HEK293 (cell line): ENCODE measurements at regions not wholly inside any gene's neighbourhood (a gene's known extent, or its start where the extent isn't known, plus 50 kb on each side); places are given as distances from the start of the nearest gene placed in this dataset.

Experiments used
- CTCF ChIA-PET: fragments of 350-600 bp; formaldehyde crosslinking; extraction: SDS; loops from one replicate; lab custom pipeline; 2021; ENCODE audit warnings: antibody characterized with exemption; lab: Yijun Ruan, JAX
- POLR2A ChIA-PET: fragments of 300-600 bp; formaldehyde crosslinking; extraction: SDS; loops from one replicate; lab custom pipeline; 2020; ENCODE audit warnings: antibody characterized with exemption, inconsistent platforms; lab: Yijun Ruan, JAX
- H3K27ac ChIP-seq: fragments of 200-500 bp; sonication (Bioruptor generic); 2 replicates; pipeline ENCODE4 v1.5.1; 2014; ENCODE audit warnings: low read depth, low read length, control low read depth, inconsistent platforms; ENCODE audit errors: extremely low read depth
- H3K36me3 ChIP-seq, 2 experiments: fragments of 200-500 bp in 1 of 2; sonication (Bioruptor generic) in 1 of 2; 1 replicate in 1 of 2; 2 replicates in 1 of 2; pipeline ENCODE4 v1.5.1; 2014 to 2017; ENCODE audit warnings: inconsistent platforms in 2 of 2, low read length in 2 of 2; ENCODE audit not compliant: control insufficient read depth in 2 of 2, insufficient read depth in 1 of 2
- H3K4me1 ChIP-seq: fragments of 200-500 bp; sonication (Bioruptor generic); 2 replicates; pipeline ENCODE4 v1.5.1; 2014; ENCODE audit warnings: mild to moderate bottlenecking, low read length, inconsistent platforms; ENCODE audit not compliant: control insufficient read depth, insufficient read depth
- H3K4me3 ChIP-seq: 2 replicates; pipeline ENCODE4 v1.5.1; 2011; ENCODE audit warnings: low read depth, mild to moderate bottlenecking, control low read depth, low read length, moderate library complexity
- H3K9me3 ChIP-seq: fragments of 200-500 bp; sonication (Bioruptor generic); 2 replicates; pipeline ENCODE4 v1.5.1; 2014; ENCODE audit warnings: low read depth, low read length, inconsistent platforms; ENCODE audit not compliant: control insufficient read depth, insufficient read depth
- ATF2 ChIP-seq: fragments of 450-650 bp; formaldehyde crosslinking; IDR thresholded peaks from 2 replicates; pipeline ENCODE4 v1.5.1; 2016; ENCODE audit warnings: missing biosample characterization, missing genetic modification characterization, low read depth
- GLI2 ChIP-seq: fragments of 450-650 bp; formaldehyde crosslinking; IDR thresholded peaks from 2 replicates; pipeline ENCODE4; 2017; ENCODE audit warnings: missing biosample characterization, missing genetic modification characterization, low read depth, borderline replicate concordance
- OSR2 ChIP-seq: fragments of 450-650 bp; formaldehyde crosslinking; IDR thresholded peaks from 2 replicates; pipeline ENCODE4 v1.5.1; 2016; ENCODE audit warnings: missing biosample characterization, missing genetic modification characterization
- PRDM4 ChIP-seq: fragments of 450-650 bp; formaldehyde crosslinking; IDR thresholded peaks from 2 replicates; pipeline ENCODE4 v1.5.1; 2017; ENCODE audit warnings: missing biosample characterization, missing genetic modification characterization
- TRIM28 ChIP-seq: IDR thresholded peaks from 2 replicates; pipeline ENCODE4 v1.6.1; 2011; ENCODE audit warnings: low read length, control low read depth, borderline replicate concordance
- TSHZ1 ChIP-seq: fragments of 450-650 bp; formaldehyde crosslinking; IDR thresholded peaks from 2 replicates; pipeline ENCODE4 v1.5.1; 2016; ENCODE audit warnings: missing biosample characterization, missing genetic modification characterization, borderline replicate concordance
- ZNF148 ChIP-seq: fragments of 450-650 bp; formaldehyde crosslinking; IDR thresholded peaks from 2 replicates; pipeline ENCODE4 v1.5.0; 2017; ENCODE audit warnings: missing biosample characterization, missing genetic modification characterization, borderline replicate concordance
- ZNF302 ChIP-seq: fragments of 450-650 bp; formaldehyde crosslinking; IDR thresholded peaks from 2 replicates; pipeline ENCODE4 v1.5.1; 2016; ENCODE audit warnings: missing biosample characterization, missing genetic modification characterization, low read depth
- ZNF324 ChIP-seq: fragments of 450-650 bp; formaldehyde crosslinking; IDR thresholded peaks from 2 replicates; pipeline ENCODE4 v1.5.1; 2016; ENCODE audit warnings: missing biosample characterization, missing genetic modification characterization
- ZNF394 ChIP-seq: fragments of 450-650 bp; formaldehyde crosslinking; IDR thresholded peaks from 2 replicates; pipeline ENCODE4 v1.5.1; 2016; ENCODE audit warnings: missing biosample characterization, missing genetic modification characterization, mild to moderate bottlenecking, moderate library complexity, borderline replicate concordance
- ZNF558 ChIP-seq: fragments of 450-650 bp; formaldehyde crosslinking; IDR thresholded peaks from 2 replicates; pipeline ENCODE4 v1.5.1; 2016; ENCODE audit warnings: missing biosample characterization, missing genetic modification characterization
- ZNF561 ChIP-seq: fragments of 450-650 bp; IDR thresholded peaks from 2 replicates; pipeline ENCODE4 v1.5.1; 2018; ENCODE audit warnings: missing biosample characterization, missing genetic modification characterization, borderline replicate concordance
- ZNF624 ChIP-seq: fragments of 450-650 bp; formaldehyde crosslinking; IDR thresholded peaks from 2 replicates; pipeline ENCODE4 v1.5.1; 2017; ENCODE audit warnings: missing biosample characterization, missing genetic modification characterization
- ZNF768 ChIP-seq: fragments of 450-650 bp; formaldehyde crosslinking; IDR thresholded peaks from 2 replicates; pipeline ENCODE4 v1.5.1; 2018; ENCODE audit warnings: missing biosample characterization, mild to moderate bottlenecking, missing genetic modification characterization
- TF ChIP-seq, protein P1 (sequence below): fragments of 450-650 bp; formaldehyde crosslinking; conservative IDR thresholded peaks from 2 replicates; pipeline ENCODE4 v1.5.1; 2016; ENCODE audit warnings: low read depth, missing biosample characterization, missing genetic modification characterization

GRCh38 chr6:139856562-139856961 lies 482.1 kb upstream of the CITED2 start:
- H3K4me1 ChIP-seq = peaks cover 8% of the 10 kb centered on the region
- CTCF ChIA-PET = interaction anchor here (0.5 kb wide), 1 partner anchor 293 kb away, joined by 3 read pairs; no protein-coding TSS in a partner anchor
- H3K4me3 ChIP-seq = no peak overlapping the region
- no peaks in the 10 kb centered on the region for H3K9me3 ChIP-seq
- no peak for TF ChIP-seq ZNF558
- TF ChIP-seq ZNF768 = no peak
- no peak for TF ChIP-seq OSR2 (tag by site-specific recombination)
- TF ChIP-seq ZNF561 = no peak
- no peak for TF ChIP-seq GLI2 (tag by site-specific recombination)
- no peak for TF ChIP-seq TRIM28
- no peak for TF ChIP-seq ATF2 (tag by site-specific recombination)
- TF ChIP-seq ZNF302 (tag by site-specific recombination) = no peak
- TF ChIP-seq, protein P1, sequence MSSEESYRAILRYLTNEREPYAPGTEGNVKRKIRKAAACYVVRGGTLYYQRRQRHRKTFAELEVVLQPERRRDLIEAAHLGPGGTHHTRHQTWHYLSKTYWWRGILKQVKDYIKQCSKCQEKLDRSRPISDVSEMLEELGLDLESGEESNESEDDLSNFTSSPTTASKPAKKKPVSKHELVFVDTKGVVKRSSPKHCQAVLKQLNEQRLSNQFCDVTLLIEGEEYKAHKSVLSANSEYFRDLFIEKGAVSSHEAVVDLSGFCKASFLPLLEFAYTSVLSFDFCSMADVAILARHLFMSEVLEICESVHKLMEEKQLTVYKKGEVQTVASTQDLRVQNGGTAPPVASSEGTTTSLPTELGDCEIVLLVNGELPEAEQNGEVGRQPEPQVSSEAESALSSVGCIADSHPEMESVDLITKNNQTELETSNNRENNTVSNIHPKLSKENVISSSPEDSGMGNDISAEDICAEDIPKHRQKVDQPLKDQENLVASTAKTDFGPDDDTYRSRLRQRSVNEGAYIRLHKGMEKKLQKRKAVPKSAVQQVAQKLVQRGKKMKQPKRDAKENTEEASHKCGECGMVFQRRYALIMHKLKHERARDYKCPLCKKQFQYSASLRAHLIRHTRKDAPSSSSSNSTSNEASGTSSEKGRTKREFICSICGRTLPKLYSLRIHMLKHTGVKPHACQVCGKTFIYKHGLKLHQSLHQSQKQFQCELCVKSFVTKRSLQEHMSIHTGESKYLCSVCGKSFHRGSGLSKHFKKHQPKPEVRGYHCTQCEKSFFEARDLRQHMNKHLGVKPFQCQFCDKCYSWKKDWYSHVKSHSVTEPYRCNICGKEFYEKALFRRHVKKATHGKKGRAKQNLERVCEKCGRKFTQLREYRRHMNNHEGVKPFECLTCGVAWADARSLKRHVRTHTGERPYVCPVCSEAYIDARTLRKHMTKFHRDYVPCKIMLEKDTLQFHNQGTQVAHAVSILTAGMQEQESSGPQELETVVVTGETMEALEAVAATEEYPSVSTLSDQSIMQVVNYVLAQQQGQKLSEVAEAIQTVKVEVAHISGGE (tag by site-specific recombination) = no peak
- no peak for TF ChIP-seq ZNF148
- TF ChIP-seq ZNF324 = no peak
- no peak for TF ChIP-seq PRDM4 (tag by site-specific recombination)
- TF ChIP-seq TSHZ1 (tag by site-specific recombination) = no peak
- no peak for TF ChIP-seq ZNF394 (tag by site-specific recombination)
- no peak for TF ChIP-seq ZNF624 (tag by site-specific recombination)
- no peak overlapping the region for H3K27ac ChIP-seq
- POLR2A ChIA-PET = interaction anchor here (1.0 kb wide), 1 partner anchor 482 kb away, joined by 3 read pairs; the partner anchor contains the start of gene CITED2
- no peaks in the 10 kb centered on the region for H3K36me3 ChIP-seq
